ENCODE measurements at regions not wholly inside any gene's neighbourhood (a gene's known extent, or its start where the extent isn't known, plus 50 kb on each side); places are given as distances from the start of the nearest gene placed in this dataset.

GRCh38 chr2:33784488-33784887, 185.4 kb upstream of the FAM98A start:
- no peak for DNase-seq (ENCODE audit: low spot score)

DNA sequence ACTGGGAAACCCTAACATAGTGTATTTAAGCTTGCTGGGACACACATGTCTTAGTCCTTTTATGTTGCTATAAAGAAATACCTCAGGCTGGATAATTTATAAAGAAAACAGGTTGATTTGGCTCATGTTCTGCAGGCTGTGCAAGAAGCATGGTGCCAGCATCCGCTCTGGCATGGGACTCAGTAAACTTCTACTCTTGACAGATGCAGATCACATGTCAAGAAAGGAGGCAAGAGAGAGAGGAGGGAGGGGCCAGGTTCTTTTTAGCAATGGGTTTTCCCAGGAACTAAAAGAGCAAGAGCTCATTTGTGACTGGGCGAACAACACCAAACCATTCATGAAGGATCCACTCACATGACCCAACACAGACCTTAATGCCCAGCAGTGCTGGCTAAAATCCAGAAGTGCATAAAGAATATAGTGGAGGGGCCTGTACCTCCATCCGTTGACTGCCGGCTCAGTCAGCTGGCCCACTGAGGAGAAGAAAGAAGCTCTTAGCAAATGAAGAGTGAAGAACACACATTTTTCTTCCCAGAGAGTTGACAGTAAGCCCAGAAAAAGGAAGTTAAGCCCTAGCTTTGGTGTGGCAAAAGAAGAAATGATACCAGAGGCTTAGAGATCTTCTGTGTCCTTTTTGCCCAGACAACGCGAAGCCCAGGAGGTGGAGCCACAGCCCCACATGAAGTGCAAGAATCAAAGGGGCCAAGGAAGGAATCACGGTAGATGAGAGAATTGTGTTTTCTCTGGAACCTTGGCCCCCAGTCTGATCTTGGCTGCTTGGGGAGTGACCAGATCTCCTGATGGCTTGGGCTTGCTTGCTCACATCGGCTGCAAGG, 183.5 kb upstream of the FAM98A start:
- DNase-seq (ENCODE audit: low spot score): no peak

DNA sequence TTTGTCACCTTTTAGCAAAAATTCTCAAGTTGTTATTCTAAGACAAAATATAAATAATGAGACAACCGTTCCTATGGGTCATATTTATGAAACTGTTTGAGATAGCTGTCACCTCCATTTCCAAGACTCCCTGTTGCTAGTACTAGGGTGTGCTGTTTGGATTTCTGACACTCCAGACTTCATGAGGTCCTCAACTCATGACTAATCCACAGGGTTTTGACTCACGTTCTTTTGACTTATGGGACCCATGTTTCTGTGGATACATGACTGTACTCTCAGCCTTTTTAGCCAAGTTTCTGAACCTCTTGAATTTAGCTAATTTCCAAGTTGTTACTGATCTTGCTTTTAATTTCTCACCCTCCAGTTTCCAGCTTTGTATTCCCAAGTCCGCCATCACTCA, 178.7 kb upstream of the FAM98A start:
- no peak for DNase-seq (ENCODE audit: low spot score)

GRCh38 chr2:33775306-33775705, 176.2 kb upstream of the FAM98A start:
- DNase-seq (ENCODE audit: low spot score): no peak

DNA sequence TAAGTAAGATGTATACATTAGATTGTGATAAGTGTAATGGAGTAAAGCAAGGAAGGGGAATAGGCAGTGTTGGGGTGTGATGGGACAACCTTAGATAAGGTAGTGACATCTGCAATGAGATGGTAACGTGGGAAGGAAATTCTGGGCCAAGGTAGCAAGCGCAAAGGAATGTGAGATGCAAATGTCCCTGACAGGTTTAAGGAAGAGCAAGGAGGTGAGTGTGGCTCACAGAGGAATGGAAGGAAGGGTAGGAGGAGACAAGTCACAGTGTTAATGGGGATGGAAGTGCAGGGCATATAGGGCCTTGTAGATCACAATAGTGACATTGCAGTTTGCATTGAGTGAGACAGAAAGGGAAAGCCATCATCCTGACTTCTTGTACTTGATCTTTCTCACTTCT, 170.9 kb upstream of the FAM98A start:
- no peak for DNase-seq (ENCODE audit: low spot score)

DNA sequence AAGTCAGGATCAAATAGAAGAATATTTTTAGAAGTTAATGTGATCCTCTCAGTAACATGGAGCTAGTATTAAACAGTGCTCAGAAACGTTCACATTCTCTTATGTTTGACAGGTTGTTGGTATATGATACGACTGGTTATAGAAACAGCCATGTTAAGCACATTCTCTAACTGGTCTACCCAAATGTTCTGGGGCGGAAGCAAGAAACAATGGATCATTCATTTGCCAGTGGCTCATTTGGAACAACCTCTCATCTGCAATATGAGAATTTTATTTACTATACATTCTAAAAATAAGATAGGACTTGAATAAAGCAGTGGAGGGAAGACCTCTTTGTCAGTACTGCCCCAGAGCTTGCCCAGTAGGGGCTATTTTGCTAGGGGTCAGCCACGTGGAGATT, 167.1 kb upstream of the FAM98A start:
- no peak for DNase-seq (ENCODE audit: low spot score)

DNA sequence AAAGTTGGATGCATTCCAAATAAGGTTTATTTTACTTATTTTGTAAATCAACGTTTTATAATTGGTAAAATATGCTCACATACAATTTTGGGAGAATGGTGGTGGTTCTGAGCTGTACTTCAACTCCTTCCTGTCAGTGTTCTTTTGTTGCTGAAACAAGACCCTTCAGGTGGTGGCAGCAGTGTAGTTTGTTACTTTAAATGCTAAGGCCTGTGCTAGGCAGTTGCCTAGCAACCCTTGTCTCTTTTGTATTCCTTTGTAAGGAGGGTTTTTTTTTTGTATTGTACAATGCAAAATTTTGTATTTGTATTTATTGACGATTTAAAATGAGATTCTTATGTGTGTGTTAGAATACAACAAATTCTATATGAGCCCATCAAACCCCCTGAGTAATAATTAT, 166.0 kb upstream of the FAM98A start:
- DNase-seq (ENCODE audit: low spot score): no peak

DNA sequence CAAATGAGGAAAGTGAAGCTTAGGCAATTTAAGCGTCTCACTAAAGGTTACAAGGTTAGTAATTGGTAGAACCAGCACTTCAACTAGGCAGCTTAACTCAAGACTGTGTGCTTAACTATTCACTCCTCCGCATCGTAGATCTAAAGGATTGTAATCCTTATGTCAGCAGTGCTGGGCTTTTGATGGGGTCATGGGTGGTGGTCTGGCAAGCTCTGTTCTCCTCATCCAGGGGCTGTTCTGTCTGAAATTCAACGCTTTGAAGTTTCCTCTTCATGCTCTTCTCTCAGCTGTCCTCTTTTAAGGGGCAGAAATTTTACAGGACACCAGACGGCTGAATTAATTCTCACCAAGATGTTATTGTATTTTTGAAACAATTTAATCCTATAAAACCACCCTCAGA, 165.5 kb upstream of the FAM98A start:
- no peak for DNase-seq (ENCODE audit: low spot score)

GRCh38 chr2:33763671-33764310, 164.7 kb upstream of the FAM98A start:
- no peak for DNase-seq (ENCODE audit: low spot score)

DNA sequence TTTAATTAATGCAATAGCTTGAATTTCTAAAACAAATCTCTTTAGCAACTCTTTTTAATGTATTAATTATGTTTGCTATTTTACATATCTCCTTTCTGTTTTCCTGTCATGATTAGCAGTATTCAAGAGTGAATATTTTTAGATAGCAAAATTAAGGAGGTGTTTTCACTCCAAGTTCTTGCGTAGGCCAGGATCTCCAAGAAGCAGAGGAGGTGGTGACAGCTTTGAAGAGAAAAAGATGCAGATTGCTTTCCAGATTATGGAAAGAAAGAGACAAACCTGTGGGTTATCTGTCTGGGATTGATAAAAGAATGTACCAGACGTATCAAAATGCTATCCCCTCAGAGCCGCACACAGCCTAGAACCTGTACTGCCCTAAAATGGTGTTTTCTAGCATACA, 163.5 kb upstream of the FAM98A start:
- DNase-seq (ENCODE audit: low spot score): no peak

- DNase-seq (ENCODE audit: low spot score): no peak
These were observed 147.2 kb upstream of the FAM98A start for GRCh38 chr2:33746208-33746800.

- no peak for DNase-seq (ENCODE audit: low spot score)
These were observed 136.0 kb upstream of the FAM98A start for GRCh38 chr2:33735096-33735495.

- DNase-seq (ENCODE audit: low spot score): no peak
These were observed 131.7 kb upstream of the FAM98A start for GRCh38 chr2:33730804-33731203.

- no peak for DNase-seq (ENCODE audit: low spot score)
These were observed 131.1 kb upstream of the FAM98A start for GRCh38 chr2:33730193-33730592.

GRCh38 chr2:33729353-33729752, 130.3 kb upstream of the FAM98A start:
- DNase-seq (ENCODE audit: low spot score): no peak

GRCh38 chr2:33728106-33728505, 129.0 kb upstream of the FAM98A start:
- no peak for DNase-seq (ENCODE audit: low spot score)

DNA sequence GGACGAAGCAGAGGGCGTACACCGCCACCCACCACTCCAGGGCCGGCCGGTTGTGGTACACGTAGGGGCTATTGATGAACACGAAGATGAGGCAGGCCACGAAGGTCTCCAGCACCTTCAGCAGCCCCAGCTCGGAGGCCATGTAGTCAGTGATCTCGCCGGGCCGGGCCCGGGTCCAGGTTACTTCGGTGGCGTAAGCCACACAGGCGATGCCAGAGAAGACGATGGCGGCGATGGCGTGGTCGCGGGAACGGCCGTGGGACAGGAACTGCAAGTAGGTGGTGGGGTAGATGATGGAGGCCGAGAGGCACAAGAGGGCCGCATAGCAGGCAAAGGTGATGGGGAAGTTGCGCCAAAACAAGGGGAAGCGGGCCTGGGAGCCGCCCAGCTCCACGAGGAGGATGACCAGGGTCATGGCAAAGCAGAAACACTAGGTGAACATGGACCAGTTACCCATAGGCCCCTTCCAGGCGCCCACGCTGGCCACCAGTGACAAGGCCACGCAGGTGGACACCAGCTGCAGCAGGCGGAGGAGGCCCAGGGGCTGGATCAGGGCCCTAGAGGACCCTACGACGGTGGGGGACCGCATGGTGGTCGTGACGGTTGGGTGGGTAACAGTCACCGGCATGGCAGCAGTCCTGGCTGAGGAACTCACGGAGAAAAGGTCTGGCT, 128.4 kb upstream of the FAM98A start:
- no peak for DNase-seq (ENCODE audit: low spot score)

DNA sequence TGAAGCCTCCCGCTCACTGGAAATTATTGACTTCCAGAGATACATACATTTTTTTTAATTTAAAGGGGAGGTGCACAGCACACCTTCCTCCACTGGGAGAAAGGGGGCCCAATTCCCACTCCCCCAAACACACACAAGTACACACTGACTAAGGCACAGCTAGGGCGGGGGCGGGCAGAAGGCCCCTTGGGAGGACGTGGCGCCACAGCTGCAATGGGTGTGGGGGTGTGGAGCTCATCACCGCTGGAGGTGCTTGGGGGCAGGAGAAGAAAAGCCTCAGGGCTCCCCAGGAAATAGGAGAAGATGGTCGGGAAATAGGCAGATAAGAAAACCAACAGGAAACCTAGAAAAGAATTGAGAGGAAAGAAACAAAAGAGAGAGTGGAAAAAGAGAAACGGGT, 127.3 kb upstream of the FAM98A start:
- DNase-seq (ENCODE audit: low spot score): no peak

- no peak for DNase-seq (ENCODE audit: low spot score)
These were observed 124.2 kb upstream of the FAM98A start for GRCh38 chr2:33723329-33723728.

DNA sequence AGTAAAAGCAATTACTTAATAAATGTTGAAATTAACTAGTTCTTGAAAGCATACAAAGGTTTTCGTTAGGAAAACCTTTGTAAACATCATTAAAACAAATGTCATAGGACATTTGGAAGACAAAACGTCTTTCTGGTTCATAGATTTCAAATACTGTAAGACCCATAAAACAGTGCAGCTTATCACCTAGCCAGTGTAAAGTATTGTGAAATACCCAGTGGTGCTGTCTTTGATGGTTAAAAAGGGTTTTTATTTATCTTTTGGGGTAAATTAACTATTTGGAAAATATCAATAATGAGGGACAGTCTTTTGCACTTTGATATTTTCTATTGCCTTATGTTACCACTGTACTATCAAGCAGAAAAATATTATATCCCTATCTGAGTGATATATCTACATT, 120.0 kb upstream of the FAM98A start:
- DNase-seq (ENCODE audit: low spot score): no peak

- DNase-seq (ENCODE audit: low spot score): no peak
These were observed 113.6 kb upstream of the FAM98A start for GRCh38 chr2:33712674-33713073.

DNA sequence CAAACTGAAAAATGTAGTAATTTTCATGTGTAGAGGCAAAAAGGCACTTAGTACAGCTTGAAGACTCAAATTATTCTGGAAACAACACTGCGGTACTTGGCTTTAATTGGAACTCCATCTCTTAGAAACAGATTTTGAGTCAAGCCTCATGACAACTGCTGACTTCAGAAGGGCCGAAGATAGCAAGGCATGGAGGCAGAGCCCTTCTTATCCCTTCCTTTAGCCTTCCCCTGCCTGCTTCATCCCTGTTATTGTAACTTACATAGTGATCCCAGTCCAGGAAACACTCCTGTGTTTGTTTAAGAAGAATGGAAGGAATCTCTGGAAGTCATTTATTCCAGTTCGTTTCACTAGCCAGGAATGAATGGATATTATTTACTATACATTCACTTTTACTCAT, 110.9 kb upstream of the FAM98A start:
- no peak for DNase-seq (ENCODE audit: low spot score)

GRCh38 chr2:33707312-33707711, 108.2 kb upstream of the FAM98A start:
- DNase-seq (ENCODE audit: low spot score): no peak

All from ureter (tissue), 1 donor.